NOMO-1 treated with dmso at 0.1 percent for 144 hours (cell line): ENCODE measurements at regions not wholly inside any gene's neighbourhood (a gene's known extent, or its start where the extent isn't known, plus 50 kb on each side); places are given as distances from the start of the nearest gene placed in this dataset.

ENCODE experiments used
- DNase-seq: peaks from one replicate; lab custom pipeline; 2025; ENCODE audit not compliant: unreplicated experiment; lab: John Stamatoyannopoulos, UW

- DNase-seq: no peak
These were observed 454.1 kb upstream of the MAF start for GRCh38 chr16:80054647-80055046.

GRCh38 chr16:80051040-80051439 lies 450.5 kb upstream of the MAF start:
- no peak for DNase-seq

- no peak for DNase-seq
These were observed 447.7 kb upstream of the MAF start for GRCh38 chr16:80048250-80048649.

- DNase-seq: no peak
These were observed 447.3 kb upstream of the MAF start for GRCh38 chr16:80047842-80048241.

DNA sequence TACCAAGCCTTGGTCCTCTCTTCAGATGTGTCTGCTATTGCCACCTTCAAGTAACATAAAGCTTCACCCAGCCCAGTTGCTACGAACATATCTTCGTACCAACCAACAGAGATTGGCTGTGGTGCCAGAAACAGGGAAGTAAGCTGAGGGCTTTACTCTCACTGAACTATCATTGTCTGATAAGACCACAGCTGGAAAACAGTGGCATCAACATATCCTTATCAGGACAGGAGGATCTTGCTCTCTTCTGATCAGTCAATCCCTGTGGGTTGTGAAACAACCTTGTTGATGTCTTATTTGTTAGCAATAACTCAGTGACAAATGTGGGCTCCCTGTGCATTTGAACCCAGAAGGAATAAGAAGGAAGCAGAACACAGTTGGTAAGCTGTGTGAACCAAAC lies 446.3 kb upstream of the MAF start:
- no peak for DNase-seq

DNA sequence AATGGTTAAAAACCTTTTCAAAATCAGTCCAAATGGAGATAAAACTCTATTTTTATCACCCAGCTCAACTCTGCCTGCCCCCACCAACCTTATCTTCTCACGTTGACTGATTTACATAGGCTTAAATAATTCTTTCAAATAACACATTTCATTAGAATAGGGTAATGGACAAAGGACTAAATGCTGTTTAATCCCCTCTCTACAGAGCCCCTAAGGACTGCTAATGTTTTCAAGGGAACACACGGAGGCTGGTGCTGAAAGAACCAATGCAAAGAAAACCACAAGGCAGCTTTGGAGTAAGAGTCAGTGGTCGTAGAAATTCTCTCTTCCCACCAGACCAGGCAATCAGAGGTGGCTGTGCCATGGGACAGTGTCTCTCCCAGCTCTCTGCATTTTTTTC lies 445.7 kb upstream of the MAF start:
- no peak for DNase-seq

GRCh38 chr16:80045861-80046260 lies 445.3 kb upstream of the MAF start:
- DNase-seq: no peak

DNA sequence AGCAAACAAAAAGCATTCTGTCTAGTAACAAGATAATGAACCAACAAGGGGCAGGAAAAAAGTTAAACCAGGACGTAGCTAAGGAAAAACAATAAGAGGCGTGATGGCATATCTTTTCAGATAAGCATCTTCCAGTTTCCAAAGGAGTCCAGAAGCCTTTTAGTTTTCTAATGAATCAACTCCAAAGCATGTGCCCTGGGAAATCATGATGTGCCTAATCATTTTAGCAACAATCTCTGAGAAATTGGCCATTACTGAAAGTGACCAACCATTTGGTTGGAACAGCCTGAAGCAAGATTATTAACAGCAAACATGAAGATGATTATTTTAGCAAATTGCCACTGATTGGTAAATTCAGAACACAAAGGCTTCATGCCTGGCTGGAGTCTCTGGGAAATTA lies 440.9 kb upstream of the MAF start:
- no peak for DNase-seq

DNA sequence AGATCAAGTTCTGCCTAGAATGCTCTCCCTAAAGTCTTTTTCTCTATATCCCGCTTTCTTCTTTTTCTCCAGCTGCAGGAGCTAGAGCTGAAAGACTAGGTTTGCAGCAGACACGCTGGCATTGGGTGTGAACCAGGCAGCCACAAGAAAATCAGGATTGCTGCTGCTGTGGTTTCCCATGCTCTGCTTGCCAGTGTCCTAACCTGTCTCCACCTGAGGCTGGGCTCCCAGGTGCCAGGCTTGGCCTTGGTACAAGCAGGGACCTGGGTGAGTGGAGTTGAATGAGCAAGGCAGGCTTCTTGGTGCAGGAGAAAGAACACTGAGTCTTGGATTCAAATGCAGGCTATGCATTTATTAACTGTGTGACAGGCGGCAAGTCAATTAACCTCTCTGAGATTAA lies 440.3 kb upstream of the MAF start:
- DNase-seq: no peak

- DNase-seq: no peak
These were observed 439.9 kb upstream of the MAF start for GRCh38 chr16:80040413-80040812.

- DNase-seq: no peak
These were observed 439.2 kb upstream of the MAF start for GRCh38 chr16:80039777-80040176.

DNA sequence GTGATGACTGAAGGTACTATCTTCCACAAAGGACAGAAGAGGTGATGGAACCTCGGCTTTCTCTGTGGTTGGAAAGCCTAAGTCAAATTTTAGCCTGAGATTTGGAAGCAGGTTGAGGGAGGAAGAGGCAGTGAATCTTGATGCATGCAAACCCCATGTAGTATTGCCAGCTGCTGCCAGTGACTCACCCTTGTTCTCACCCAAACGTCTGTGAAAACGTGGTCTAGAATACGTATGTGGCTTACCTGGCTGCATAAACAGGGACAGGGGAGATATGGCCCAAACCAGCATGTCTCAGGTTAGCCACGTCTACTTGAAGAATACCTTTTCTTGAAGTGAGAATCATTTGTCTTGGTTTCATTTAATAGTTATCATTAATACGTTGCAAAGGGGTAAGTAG lies 438.0 kb upstream of the MAF start:
- no peak for DNase-seq

GRCh38 chr16:80034948-80035663 lies 434.6 kb upstream of the MAF start:
- DNase-seq: no peak

DNA sequence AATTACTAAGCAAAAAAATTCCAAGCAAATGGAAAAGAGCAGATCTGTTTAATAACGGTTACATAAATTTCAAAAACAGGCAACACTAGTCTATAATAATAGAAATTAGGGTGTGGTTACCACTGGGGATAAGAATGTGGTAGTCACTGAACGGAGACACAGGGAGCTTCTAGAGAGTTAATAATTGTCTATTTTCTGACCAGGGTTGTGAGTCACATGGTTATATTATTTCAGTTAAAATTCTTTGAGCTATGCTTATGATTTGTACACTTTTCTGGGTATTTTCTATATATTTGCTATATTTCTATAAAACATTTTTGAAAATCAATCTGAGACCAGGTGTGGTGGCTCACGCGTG lies 433.9 kb upstream of the MAF start:
- DNase-seq: no peak

DNA sequence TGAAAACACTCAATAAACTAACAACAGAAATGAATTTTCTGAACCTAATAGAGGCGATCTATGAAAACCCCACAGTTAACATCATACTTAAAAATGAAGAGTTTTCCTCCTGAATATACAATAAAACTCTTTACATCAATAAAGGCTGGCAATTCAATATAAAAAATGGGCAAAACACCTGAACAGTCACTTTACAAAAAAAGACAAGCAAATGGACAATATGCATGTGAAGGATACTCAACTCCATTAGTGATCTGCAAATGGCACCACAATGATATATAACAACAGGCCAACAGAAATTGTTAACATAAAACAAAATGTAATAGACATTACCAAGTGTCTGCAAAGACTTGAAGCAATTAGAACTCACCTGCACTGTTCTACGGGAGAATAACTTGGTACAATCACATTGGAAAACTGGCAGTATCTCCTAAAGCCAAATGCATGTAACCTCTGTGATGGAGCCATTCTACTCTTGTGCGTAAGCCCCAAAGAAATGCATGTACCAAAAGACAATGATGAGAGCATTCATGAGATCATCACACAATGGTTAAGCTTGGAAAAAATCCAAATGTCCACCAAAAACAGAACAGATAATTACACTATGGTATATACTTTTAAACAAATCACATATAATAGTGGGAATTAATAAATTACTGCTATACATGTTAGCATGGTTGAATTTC lies 433.4 kb upstream of the MAF start:
- DNase-seq: no peak

- DNase-seq: no peak
These were observed 429.4 kb upstream of the MAF start for GRCh38 chr16:80029761-80030481.

DNA sequence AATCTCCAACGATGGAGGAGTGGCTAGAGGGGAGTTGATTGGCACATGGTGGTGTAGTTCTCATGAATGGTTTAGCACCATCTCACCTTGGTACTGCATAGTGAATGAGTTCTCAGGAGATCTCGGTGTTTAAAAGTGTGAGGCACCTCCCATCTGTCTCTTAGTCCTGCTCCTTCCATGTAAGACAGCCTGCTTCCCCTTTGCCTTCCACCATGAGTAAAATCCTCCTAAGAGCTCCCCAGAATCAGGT lies 428.8 kb upstream of the MAF start:
- no peak for DNase-seq

DNA sequence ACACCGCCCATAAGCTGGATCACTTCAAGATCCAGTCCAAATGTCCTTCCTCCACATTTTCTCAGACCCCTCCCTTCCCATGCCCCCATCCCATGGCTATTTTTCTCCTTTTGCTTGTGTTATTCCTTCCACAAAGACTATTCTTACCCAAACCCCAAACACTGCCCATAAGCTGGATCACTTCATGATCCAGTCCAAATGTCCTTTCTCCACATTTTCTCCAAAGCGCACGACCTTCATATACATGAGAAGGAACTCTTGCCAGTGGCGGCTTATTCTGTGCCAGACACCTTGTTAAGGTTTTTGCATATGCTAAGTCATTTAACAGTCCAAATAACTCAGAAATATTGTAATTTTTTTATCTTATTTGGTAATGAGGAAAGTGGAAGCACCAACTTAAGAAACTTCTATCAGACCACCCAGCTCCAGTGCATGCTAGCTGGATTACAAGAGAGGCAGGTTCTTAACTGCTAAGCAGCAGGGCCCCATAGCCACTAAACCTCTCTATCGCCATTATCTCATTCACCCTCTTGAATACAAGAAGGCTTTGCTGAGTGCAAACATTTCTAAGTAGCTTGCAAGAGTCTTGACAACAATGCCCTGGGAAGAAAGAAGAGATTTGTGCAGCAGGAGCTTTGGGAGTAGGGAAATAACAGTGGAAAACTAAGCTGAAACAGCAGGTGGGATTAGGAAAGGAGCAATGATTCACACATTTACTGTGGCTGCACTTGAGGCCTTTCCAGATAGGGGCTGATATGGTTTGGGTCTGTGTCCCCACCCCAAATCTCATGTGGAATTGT lies 428.2 kb upstream of the MAF start:
- no peak for DNase-seq

DNA sequence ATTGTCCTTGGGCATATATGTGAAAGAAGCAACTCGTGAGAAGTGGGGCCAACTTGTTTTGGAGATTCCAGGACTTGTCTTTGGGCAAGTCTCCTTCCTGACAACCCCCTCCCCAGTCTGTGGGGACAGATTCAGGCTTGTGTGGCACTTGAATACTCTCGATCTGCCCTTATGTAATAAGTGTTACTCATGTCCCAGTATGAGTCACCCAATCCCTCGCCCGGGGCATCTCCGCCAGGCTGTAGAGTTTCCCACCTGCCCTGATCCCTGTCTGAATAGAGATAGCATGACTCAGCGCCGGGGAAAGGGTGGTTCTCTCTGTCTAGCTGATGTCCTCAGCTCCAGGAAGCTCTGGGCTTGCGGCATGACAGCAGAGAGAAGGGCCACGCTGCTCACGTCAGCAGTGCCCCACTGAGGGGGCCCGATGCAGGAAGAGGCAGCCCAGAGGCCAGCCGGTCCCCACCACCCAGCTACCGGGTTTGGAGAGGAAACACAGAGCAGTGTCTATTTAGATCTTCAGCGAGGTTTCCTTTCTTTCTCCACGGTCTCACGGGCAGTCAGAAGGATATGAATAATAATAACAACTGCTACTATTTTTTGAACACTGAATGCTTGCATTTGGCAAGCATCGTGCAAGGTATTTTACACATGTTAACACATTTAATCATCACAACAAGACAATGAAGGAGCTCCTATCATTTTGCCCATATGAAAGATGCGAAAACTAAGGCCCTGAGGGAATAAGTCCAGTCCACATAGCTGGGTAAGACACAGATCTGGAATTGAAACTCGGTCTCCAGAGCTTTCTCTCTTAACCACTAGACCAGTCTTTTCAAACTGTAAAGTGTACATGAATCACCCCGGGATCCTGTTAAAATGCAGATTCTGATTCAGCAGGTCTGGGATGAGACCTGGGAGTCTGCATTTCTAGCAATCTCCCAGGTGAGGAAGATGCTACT lies 426.7 kb upstream of the MAF start:
- no peak for DNase-seq

DNA sequence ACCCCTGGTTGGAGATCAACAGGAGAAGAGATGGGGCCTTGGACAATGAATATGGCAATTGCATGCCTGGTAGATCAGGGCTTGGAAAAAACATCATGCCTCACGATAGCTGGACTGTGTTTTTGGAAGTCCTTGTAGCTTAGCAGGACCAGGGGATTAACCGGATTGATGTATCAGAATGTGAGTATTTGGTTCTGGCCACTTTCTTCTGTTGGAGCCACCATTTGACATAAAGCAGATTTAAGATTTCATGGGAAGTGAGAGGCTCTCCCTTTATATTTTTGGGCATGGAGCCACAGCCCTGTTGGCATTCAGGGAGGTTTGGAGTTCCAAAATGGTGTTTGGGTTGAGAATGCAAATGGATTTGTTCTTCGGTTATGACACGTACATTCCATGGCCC lies 424.7 kb upstream of the MAF start:
- no peak for DNase-seq

DNA sequence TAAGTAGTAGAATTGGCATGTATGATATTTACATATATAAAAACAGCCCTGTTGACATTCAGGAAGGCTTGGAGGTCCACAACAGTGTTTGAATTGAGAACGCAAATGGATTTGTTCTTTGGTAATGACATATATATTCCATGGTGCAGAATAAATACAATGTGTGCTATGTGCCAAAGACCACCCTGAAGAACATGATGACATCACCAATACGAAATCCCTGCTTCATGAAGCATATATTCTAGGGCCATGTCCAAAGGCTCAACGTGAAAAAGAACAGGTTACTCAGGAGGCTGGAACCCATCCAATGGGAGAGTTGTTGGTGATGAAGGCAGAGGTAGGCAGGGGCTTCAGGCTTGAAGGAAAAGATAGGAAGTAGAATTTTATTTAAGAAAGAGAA lies 423.9 kb upstream of the MAF start:
- no peak for DNase-seq
